ENCODE measurements at regions not wholly inside any gene's neighbourhood (a gene's known extent, or its start where the extent isn't known, plus 50 kb on each side); places are given as distances from the start of the nearest gene placed in this dataset.

DNA sequence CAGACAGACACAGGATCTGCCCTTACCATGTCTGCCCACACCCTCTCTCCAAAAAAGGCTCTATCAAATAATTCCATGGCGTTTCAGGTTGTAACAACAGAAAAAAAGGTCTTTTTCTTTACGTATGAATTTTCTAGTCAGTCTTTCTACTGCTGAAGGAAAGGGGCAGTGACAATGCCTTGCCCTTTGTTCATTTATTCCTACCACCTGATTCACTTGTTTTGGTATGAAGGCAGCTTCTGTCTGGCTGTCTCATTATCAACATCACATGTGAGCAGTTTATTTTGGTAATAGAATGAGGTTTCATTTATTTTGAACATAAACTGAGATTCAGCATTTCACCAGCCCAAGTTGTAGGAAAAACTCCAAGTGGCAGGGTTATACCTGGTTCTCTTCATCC, 94.3 kb upstream of the KLF7 start:
- TF ChIP-seq REST (IDR thresholded peaks at IDR 0.05; ENCODE audit: low read depth): no peak
- TF ChIP-seq RAD21 (IDR thresholded peaks at IDR 0.05; ENCODE audit: low read depth): no peak
- TF ChIP-seq TAF1 (IDR thresholded peaks at IDR 0.05; ENCODE audit: low read depth): no peak
- no peak for TF ChIP-seq CREB1 (IDR thresholded peaks at IDR 0.05; ENCODE audit: low read depth)
- TF ChIP-seq YY1 (IDR thresholded peaks at IDR 0.05; ENCODE audit: low read depth): no peak
- TF ChIP-seq TEAD4 (IDR thresholded peaks at IDR 0.05): no peak
- TF ChIP-seq FOXM1 (IDR thresholded peaks at IDR 0.05; ENCODE audit: borderline replicate concordance, low read depth): no peak

Measured in Ishikawa (cell line).